ENCODE measurements at regions not wholly inside any gene's neighbourhood (a gene's known extent, or its start where the extent isn't known, plus 50 kb on each side); places are given as distances from the start of the nearest gene placed in this dataset.

DNA sequence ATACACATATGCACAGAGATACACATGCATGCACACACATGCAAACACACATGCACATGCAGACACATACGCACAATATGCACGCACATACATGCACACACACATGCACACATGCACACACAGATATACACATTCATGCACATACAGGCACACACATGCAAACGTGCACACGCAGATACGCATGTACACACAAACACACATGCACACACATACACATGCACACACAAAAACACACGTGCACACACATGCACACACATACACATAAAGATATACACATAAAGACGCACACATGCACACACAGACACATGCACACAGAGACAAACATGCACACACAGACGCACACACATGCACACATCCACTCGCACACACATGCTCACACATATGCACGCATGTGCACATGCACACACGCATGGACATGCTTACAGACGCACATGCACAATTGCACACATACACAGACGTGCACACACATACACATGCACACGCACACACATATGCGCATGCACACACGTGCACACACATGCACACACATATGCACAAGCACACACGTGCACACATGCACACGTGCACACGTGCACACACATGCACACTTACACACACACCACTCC, 145.2 kb downstream of the ADRA2C start:
- no peak for TF ChIP-seq POLR2A (IDR thresholded peaks at IDR 0.05)
- TF ChIP-seq, protein P1, sequence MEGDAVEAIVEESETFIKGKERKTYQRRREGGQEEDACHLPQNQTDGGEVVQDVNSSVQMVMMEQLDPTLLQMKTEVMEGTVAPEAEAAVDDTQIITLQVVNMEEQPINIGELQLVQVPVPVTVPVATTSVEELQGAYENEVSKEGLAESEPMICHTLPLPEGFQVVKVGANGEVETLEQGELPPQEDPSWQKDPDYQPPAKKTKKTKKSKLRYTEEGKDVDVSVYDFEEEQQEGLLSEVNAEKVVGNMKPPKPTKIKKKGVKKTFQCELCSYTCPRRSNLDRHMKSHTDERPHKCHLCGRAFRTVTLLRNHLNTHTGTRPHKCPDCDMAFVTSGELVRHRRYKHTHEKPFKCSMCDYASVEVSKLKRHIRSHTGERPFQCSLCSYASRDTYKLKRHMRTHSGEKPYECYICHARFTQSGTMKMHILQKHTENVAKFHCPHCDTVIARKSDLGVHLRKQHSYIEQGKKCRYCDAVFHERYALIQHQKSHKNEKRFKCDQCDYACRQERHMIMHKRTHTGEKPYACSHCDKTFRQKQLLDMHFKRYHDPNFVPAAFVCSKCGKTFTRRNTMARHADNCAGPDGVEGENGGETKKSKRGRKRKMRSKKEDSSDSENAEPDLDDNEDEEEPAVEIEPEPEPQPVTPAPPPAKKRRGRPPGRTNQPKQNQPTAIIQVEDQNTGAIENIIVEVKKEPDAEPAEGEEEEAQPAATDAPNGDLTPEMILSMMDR (IDR thresholded peaks at IDR 0.05): no peak
